NCI-H2107 treated with DMSO at 0.1 percent for 48 hours (cell line): ENCODE measurements at regions not wholly inside any gene's neighbourhood (a gene's known extent, or its start where the extent isn't known, plus 50 kb on each side); places are given as distances from the start of the nearest gene placed in this dataset.

Source experiments
- DNase-seq: peaks from one replicate; lab custom pipeline; 2025; ENCODE audit not compliant: unreplicated experiment; lab: John Stamatoyannopoulos, UW

DNA sequence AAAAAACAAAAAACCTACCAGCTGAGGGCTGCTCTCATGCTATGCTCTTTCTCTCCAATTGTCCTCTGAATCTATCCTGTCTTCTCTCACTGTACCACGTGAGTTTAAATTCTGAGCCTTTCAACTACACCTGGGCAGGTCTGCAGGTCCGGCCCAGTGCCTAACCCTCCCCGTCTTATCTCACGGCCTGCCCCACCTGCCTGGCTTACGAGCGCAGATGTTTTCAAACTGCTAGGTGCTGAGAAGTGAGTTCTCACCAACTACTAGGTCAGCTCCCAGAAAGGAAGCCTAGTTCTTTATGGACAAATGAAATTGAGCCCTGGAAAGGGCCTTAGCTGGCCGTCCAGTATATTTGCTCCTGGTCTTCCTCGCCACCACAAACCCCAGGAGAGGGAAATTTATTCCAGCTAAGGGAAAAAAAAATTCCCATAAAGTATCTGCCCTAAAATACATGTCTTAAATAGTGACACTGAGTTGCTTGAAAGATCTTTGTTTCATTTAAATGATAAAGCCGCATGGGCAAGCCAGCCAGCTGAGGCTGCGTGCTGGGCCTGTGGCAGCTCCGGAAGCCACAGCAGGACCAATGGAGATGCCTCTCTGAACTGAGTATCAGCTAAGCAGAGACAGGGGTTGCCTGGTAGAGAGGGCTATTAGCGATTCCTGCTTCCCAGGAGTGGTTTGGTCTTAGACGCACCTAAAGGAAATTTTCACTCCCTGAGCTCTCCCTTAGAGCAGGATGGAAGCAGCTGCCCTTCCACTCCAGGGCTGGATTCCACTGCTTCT, 92.5 kb upstream of the NCK2 start:
- DNase-seq, result no peak

DNA sequence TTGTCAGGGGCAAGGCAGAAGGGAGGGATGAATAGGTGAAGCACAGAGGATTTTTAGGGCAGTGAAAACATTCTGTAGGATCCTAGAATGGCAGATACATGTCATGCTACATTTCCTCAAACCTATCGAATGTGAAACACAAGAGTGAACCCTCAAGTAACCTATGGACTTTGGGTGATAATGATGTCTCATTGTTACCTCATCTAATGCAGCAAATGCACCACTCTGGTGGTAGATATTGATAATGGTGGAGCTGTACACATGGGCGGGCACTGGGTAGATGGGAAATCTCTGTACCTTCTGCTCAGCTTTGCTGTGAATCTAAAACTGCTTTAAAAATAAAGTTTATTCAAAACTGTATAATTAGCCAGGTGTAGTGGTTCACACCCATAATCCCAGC, 95.2 kb upstream of the NCK2 start:
- DNase-seq, result no peak

DNA sequence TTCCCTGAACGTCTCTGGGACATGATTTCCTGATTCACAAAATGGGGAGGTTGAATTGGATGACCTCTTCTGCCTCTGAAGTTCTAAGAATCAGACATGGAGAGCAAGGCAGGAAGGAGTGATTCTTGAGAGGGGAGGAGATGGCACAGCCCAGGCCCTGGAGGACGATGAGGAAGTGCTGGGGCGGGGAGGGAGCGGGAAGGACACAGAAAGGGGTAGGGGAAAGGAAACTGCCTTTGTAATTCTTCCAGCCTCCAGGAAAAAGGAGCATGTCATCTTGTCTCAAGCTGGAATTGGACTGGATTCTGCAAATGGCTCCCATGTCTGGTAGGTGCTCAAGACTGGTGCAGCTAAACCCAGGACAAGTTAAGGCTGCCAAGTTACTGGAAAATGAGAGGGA, 97.0 kb upstream of the NCK2 start:
- no peak for DNase-seq

DNA sequence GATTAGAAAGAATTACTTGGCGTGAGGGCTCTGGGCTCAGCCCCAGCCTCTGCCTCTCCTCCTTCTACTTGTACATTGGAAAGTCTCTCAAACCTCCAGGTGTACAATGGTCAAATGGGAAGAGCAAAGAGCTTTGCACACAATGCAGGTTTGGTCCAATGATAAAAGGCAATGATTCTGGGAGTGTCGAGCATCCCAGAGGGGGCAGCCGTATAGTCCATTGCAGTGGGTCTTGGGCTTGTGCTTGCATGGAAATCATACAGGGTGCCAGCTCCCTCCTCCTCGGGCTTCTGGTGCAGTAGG, 98.0 kb upstream of the NCK2 start:
- no peak for DNase-seq

DNA sequence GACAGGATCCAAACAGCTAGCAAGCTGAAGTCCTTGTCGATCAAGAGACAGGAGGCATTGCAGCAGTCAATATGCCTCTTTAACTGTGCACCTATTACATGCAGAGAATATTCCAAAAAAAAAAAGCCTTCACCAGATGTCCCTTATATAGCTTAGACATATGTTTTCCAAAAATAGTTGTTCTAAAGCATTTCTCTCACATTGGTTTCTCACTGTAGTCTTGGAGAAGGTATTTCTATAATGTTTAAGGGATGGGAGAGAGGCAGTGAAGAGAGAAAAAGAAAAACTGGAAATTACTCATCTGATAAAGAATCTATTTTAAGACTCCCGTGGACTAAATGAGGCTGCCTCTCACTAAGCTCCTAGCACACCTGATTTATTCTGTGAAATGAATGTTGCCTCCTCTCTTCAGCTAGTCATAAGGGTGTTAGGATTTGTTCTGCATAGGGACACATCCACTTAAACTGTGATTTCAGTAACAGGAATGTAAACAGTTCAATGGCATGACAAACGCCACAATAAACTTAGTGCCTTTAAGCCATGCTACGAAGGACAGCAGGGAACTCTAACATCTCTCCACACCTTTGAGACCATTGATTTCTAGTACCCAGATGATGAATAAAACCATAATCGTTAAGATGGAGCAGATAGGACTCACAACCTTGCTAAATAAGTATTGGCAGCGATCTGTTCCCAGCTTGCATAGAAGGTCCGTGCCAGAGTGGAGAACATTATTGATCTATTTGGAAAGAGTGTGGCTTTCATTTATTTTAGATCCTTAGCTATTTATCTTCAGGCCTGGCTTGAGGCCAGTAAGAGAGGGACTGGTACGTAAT, 98.6 kb upstream of the NCK2 start:
- DNase-seq, result peak; percentile 2

DNA sequence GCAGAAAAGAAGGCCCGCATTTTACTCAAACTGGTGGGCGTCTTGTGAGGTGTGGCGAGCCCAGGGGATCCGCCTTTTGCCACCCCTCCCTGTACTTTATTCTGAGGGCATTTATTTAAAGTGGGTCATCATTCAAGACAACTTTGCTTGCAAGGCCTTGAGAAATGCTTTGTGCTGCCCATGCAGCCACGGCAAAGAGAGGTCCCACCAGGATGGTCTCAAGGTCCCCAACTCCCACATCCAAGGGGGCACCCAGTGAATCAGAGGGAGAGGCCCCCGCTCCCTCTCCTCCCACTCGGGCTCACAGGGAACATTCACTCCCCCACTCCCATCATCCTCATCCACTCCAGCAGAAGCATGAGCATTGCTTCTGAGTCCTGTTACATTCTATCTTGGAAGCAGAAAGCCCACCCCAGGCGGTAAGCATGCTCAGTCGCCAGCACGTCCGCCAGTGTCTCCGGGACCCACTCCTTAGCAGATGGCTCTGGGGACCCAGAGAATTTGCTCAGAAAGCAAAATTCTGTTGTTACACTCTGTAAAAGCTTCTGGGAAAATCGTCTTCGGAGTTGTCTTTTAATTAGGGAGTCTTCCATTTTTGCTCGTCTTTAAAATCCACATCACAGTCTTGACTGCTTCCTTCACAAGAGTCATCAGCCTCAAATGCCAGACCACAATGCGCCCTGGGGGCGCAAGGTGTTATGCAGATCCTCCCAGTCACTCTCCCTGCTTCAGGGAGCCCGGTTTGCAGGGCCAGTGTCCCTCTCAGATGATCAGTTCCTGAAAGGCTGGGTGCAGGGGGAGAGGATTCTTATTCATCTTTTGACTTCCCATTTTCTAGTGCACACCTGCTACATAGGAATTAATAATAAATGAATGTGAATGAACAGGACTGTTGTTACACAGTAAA, 99.4 kb upstream of the NCK2 start:
- no peak for DNase-seq

DNA sequence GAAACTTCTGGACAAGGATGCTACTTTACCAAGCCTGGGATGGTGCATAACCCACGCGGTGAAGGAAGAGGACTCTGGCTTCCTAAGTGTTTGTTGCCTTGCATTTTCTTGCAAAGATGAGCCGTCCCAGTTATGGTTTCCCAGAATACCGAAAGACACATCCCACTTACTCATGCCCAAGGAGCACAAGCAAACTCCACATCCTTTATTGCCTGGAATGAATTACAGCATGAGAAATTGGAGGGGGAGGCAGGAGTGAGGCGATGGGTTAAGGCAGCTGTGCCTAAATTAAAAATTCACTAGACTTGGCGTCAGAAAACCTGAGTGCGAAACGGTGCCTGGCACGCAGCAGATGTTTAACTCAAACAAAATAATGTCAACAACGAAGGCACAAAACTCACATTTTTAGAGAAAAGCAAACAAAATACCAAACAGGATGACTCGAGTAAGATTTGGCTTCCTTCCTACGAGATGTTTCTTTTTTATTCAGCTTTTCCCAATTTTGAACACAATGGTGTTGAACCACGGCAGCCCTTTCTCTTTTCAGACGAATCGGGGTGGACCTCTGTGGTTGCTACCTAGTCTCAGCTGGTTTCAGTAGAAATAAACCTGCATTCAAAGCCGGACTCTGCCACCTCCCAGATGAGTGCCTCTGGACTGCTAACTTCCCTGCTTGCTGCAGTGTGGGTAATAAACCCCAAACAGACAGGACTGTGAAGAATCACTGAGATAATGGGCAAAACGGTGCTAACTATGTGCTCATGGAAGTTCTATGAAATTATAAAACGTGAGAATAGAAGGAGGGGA, 100.3 kb upstream of the NCK2 start:
- DNase-seq, result no peak

DNA sequence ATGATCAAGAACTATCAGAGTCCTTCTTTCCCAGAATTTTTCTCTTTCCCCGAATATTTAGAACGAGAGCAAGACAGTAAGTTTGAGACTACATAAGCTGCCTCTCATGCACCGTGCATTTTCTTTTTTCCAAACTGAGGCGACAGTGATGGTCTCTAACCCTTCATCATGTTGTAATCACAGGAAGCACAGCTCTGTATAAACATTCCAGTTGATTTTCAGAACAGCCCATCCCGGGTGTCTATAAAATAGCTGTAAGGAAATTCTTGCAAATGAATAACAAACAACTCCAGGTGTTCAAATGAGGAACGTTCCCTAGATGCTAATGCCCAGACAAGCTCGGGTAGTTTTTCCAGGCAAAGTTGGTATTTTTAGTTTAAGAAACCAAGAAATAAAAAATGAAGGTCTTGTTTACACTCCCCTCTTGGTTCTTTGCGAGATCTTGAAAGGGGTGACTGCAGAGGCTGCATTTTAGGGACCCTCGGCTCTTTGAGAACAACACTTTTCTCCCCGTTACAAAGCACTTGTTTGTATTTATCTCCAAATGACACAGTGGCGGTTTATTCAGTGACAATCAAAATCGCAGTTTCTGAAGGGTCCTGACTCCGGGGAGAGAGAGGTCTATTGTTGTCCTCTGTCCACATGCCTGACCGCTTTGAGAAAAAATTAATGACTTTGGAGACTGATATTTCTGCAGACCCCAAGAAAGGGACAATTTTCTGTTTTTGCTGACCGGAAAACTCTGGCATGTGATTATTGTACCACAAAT, 101.1 kb upstream of the NCK2 start:
- no peak for DNase-seq

DNA sequence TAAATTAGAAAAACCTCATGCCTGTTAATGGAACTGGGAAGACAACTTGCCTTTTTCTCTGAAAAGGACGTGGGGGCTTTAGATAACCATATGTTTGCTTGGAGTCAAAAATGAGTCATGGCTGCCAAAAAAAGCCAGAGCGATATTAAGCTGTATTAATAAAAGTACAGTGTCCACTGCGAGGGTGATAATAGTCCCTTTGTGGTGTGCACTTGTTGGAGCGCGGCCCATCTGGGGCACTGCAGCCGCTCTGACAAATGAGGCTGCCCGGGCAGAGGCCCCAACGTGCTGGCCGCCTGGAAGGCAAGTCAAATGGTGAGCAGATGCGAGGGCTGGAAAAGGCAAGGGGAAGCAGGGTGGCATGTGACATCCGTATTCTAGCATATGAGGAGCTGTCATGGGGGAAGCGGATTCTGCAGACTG, 103.3 kb upstream of the NCK2 start:
- no peak for DNase-seq

DNA sequence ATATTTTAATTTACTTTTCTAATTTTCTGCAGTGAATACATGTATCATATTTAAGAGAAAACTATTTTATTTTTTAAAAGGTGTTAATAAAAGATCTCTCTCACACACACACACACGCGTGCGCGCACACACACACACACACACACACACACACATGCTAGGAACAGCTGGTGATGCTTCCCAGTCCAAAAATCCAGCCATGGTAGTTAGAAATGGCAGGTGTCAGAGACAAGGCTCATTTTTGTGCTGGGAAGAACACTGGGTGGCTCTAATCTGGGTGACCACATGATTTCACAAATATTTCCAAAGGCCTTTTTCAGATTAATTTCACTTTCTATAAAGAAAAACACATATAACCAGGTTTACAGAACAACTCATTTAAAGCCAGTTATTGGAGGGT, 104.5 kb upstream of the NCK2 start:
- no peak for DNase-seq

DNA sequence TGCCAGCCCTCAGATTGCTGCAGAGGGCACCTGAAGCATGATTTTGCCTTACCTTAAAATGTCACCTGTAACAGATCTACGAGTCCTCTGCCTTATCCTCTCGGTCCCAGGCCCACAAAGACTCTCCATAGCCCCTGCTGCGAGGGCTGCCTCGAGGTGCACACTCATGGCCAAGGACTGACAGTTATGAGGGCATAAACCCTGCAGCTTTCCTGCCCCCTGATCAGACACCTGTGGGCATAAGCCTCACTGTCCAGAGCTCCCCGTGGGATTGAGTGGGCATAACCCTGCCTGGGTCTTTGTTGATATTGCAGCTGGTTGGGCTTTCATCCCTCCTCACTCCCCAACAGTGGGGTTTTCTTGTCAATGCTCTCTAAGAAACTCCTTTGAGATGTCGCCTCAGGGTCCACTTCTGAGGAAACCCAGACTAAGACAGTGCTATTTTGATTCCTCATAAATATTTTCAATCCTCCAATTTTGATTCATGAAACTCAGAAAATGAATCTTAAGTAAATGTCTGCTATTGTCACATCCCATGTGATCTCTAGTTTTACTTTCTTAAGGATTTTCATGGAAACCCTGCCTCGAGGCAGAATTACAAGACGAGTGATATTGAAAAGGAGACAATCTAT, 108.5 kb upstream of the NCK2 start:
- DNase-seq, result no peak

DNA sequence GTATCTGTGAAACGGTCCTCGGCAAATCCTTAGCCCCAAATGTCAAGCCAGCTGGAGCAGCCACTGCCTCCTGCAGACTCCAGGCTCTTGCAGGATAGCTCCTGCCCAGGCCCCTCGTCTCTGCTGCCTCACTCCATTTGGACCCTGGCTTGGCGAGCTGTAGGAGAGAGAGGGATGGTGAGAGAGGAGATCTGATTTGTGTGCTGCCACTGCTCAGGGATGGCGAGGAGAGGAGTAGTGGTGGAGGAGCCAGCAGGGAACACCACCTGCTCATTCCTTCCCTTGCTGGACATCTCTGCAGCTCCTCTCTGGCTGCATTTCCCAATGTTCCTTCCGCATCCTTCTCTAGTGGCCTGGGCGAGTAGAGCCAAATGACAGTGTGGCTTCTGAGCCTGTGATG, 109.1 kb upstream of the NCK2 start:
- DNase-seq, result no peak

DNA sequence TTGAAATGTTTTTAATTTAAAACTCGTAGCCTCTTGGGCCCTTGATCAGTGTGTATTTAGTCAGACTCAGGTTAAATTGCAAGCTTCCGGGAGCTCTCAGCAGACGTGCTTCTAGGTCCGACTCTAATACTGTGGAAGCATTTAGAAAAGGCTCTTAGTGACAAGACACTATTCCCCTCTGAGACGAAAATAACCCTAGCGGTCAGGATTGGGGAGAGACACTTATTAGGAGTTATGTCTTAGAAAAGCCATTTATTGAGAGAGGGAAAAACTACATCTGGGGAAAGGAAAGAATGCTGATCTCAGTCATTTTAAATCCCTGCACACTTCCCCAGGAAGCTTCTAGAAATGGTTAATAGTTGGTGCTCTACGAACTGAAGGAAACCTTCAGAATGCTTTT, 110.5 kb upstream of the NCK2 start:
- no peak for DNase-seq

DNA sequence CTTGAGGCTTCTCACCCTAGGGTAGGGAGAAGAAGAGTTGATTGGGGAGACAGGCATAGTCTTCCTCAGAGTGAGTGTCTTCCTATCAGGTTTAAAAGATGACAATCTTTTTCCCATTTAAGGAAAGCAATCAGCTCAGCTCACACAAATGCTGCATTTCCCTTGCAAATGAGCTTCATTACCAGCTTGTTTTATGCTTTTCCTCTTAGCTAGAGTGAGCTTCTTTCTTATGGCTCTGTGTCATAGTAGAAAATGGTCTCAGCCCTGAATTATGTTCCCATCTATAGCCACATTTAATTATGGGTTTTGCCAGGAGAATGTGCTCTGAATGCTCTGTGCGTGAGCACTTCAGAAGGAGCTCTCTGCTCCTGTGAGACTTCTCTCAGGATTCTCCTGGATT, 112.8 kb upstream of the NCK2 start:
- DNase-seq, result no peak

DNA sequence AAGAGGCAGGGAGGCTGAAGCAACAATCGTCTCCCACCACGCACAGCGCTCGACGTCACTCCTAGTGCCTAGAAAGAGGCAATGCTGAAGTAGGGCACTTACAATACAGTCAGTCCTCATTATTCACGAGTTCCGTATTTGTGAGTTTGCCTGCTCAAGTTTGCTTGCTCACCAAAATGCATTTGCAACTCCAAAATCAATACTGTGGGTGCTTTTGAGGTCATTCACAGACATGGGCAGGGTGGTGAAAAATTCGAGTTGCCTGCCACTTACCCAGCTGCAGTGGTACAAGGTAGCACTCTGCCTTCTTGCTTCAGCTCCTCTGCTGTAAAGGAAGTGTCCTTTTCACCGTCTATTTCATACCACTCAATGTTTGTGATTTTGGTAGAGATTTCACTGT, 113.7 kb upstream of the NCK2 start:
- DNase-seq, result no peak

DNA sequence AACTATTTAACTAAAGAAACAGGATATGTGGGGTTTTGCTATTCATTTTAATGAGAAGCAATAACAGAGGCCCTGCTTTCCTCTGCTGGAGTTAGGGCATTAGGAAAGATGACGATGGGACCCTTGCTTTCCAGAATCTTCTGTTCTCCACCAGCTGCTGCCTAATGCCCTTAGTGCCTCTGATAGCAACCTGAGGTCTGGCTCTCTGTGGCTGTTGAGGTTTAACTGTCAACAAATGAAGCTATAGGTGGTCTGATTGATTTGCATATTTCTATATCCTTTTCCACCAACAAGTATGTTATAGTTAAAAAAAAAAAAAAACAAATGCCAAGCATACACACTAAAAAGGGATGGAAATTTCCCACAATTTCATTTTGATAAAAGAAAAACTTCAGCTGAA, 115.1 kb upstream of the NCK2 start:
- DNase-seq, result no peak

DNA sequence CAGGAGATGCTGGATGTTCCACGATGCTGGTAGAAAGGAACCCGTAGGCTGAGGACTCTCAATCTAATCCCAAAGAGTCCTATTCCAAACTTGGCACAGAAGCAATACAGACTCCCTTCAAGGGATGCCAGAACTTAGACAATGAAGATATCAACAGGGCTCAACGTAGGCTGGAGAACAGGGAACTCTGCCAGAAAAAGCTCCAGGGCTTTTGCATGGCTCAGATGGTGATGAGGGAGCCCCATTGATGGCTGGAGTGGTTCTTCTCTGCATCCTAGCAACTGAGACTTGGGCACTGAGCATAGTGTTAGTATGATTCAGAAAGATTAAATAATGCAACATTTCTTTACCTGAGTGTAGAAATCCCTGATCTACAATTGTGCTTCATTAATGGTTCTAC, 117.2 kb upstream of the NCK2 start:
- DNase-seq, result no peak

DNA sequence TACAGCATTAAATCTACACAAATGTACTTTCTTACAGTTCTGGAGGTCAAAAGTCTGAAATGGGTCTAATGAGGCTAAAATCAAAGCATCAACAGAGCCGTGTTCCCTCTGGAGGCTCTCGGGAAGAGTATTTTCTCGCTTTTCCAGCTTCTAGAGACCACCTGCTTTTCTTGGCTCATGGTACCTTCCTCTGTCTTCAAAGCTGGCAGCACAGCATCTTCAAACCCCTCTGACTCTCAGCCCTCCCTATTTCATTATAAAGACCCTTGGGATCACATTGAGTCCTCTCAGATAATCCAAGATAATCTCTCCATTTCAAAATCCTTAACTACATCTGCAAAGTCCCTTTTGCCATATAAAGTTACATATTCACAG, 117.8 kb upstream of the NCK2 start:
- no peak for DNase-seq

DNA sequence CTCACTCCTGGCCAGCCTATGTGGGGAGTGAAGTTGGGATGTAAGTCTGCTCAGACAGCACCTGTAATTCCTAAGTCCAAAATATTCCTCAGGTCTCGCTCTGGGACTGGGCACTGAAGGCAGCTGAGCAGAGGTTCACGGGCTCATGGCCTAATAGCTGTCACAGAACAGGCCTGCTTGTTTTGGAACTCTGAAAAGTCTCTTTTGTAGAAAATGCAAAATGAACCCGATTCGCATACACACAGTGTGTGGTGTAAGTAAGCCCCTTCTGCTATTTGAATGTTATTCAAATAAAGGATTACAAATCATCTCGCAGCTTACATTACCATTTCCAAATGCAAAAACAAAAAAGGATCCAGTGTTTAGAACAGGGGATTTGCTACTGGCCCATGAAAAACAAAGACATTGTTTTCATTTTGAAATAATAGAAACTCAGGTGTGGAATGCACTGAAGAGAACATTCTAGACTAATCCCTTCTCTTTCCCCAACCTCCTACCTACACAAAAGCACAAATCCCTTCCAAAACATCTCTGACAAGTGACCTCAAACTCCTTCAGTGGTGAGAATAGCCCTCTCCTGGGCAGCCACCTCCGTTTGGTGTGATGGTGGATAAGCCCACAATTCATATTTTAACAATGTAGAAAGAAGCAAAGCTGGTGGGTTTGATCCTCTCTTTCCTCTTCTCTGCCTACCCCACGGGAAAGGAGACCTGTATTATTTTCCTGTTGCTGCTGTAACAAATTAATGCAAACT, 118.3 kb upstream of the NCK2 start:
- DNase-seq, result no peak
